A549 (cell line): ENCODE measurements at regions not wholly inside any gene's neighbourhood (a gene's known extent, or its start where the extent isn't known, plus 50 kb on each side); places are given as distances from the start of the nearest gene placed in this dataset.
"Not testable (repeated sequence)": the region's sequence is repeated elsewhere in the genome, so short reads cannot be mapped to it uniquely, and the experiment has no call there.

Source experiments
- ATAC-seq, 2 experiments: fragments of 200-7000 bp in 1 of 2; fragments of >200 bp in 1 of 2; cut with Nextera tagmentation in 1 of 2; cut with Tn5 transposase in 1 of 2; 3 replicates each; pipeline versions ENCODE4 v1.8.0 to v1.9.1; 2018 to 2020; ENCODE audit warnings: mild to moderate bottlenecking in 1 of 2, moderate library complexity in 1 of 2
- CTCF ChIA-PET: fragments of 300-600 bp; sonication (Branson Sonifier 250); formaldehyde crosslinking; extraction: SDS; loops from one replicate; lab custom pipeline; 2021; ENCODE audit warnings: antibody characterized with exemption, inconsistent platforms; lab: Yijun Ruan, JAX
- POLR2A ChIA-PET: fragments of 350-600 bp; formaldehyde crosslinking; extraction: SDS; loops from one replicate; lab custom pipeline; 2021; ENCODE audit warnings: antibody characterized with exemption, inconsistent platforms; lab: Yijun Ruan, JAX
- DNase-seq, 2 experiments: peaks; one replicate each; pipeline versions ENCODE4 v3.0.0 to v3.0.0-alpha.2; 2011 to 2016; ENCODE audit warnings: low read depth in 1 of 2, low spot score in 1 of 2
- FAIRE-seq: peaks from 2 replicates; lab custom pipeline; 2011; peaks lifted over from hg19 to GRCh38; lab: Jason Lieb, UNC
- H3K27ac ChIP-seq, 2 experiments: fragments of >200 bp; sonication (Bioruptor Twin); formaldehyde crosslinking; 3 replicates each; pipeline ENCODE4 v1.5.1; 2016 to 2017
- H3K4me1 ChIP-seq: fragments of >200 bp; sonication (Bioruptor Twin); formaldehyde crosslinking; 3 replicates; pipeline ENCODE4 v1.6.1; 2016
- H3K4me2 ChIP-seq: fragments of >200 bp; sonication (Bioruptor Twin); formaldehyde crosslinking; 3 replicates; pipeline ENCODE4 v1.6.1; 2016
- H3K4me3 ChIP-seq: fragments of >200 bp; sonication (Bioruptor Twin); formaldehyde crosslinking; 3 replicates; pipeline ENCODE4 v1.5.1; 2016
- H3K9me3 ChIP-seq: fragments of >200 bp; sonication (Bioruptor Twin); formaldehyde crosslinking; 3 replicates; pipeline ENCODE4 v1.6.1; 2016
- BHLHE40 ChIP-seq: IDR thresholded peaks from 2 replicates; pipeline ENCODE4 v1.6.1; 2012; ENCODE audit warnings: low read depth, low read length, inconsistent platforms
- CBX2 ChIP-seq: fragments of 200-600 bp; sonication (generic); IDR thresholded peaks from 2 replicates; pipeline ENCODE4 v1.6.1; 2016; ENCODE audit warnings: low read depth, mild to moderate bottlenecking, borderline replicate concordance
- CHD4 ChIP-seq: fragments of 200-600 bp; sonication (generic); IDR thresholded peaks from 2 replicates; pipeline ENCODE4 v1.6.1; 2016; ENCODE audit warnings: antibody characterized with exemption, mild to moderate bottlenecking, borderline replicate concordance
- CTCF ChIP-seq: fragments of >200 bp; sonication (Bioruptor Twin); formaldehyde crosslinking; IDR thresholded peaks from 3 replicates; pipeline ENCODE4 v1.5.1; 2016
- EHF ChIP-seq: fragments of 250-450 bp; sonication (Bioruptor Pico); IDR thresholded peaks from 2 replicates; pipeline ENCODE4 v1.5.0; 2020; ENCODE audit warnings: mild to moderate bottlenecking
- ELK1 ChIP-seq: fragments of 150-350 bp; IDR thresholded peaks from 2 replicates; pipeline ENCODE4 v1.6.1; 2014; ENCODE audit warnings: low read depth, mild to moderate bottlenecking, low read length
- ESRRA ChIP-seq: fragments of 150-350 bp; IDR thresholded peaks from 2 replicates; pipeline ENCODE4 v1.6.1; 2014; ENCODE audit warnings: mild to moderate bottlenecking, low read length, borderline replicate concordance
- GATA3 ChIP-seq: IDR thresholded peaks from 2 replicates; pipeline ENCODE4 v1.6.1; 2012; ENCODE audit warnings: borderline replicate concordance
- KDM5A ChIP-seq: fragments of 200-600 bp; sonication (generic); IDR thresholded peaks from 2 replicates; pipeline ENCODE4 v1.6.1; 2016; ENCODE audit warnings: antibody characterized with exemption, mild to moderate bottlenecking
- MAFK ChIP-seq: fragments of 450-650 bp; IDR thresholded peaks from 2 replicates; pipeline ENCODE4 v1.6.1; 2014; ENCODE audit not compliant: partially characterized antibody
- MAX ChIP-seq: IDR thresholded peaks from 2 replicates; pipeline ENCODE4 v1.6.1; 2012
- NFE2L2 ChIP-seq: fragments of 150-350 bp; conservative IDR thresholded peaks from 2 replicates; pipeline ENCODE4 v1.6.1; 2014; ENCODE audit warnings: low read length
- NR3C1 ChIP-seq: fragments of >200 bp; sonication (Bioruptor Twin); formaldehyde crosslinking; IDR thresholded peaks from 3 replicates; pipeline ENCODE4 v1.6.1; 2017
- PBX3 ChIP-seq: IDR thresholded peaks from 2 replicates; pipeline ENCODE4 v1.6.1; 2012
- POLR2A ChIP-seq: IDR thresholded peaks from 2 replicates; pipeline ENCODE4 v1.6.1; 2012; ENCODE audit warnings: mild to moderate bottlenecking, low read length
- POLR2AphosphoS2 ChIP-seq: conservative IDR thresholded peaks from 2 replicates; pipeline ENCODE4 v1.6.1; 2012; ENCODE audit warnings: low read length, improper control_type of control experiment, inconsistent platforms
- RAD21 ChIP-seq, 2 experiments: fragments of >200 bp in 1 of 2; sonication (Bioruptor Twin) in 1 of 2; formaldehyde crosslinking in 1 of 2; IDR thresholded peaks in 1 of 2; conservative IDR thresholded peaks in 1 of 2; 2 replicates in 1 of 2; 3 replicates in 1 of 2; pipeline ENCODE4 v1.6.1; 2012 to 2018; ENCODE audit warnings: inconsistent platforms in 1 of 2
- RARB ChIP-seq: fragments of 250-450 bp; sonication (Bioruptor Pico); IDR thresholded peaks from 2 replicates; pipeline ENCODE4 v1.8.0; 2021; ENCODE audit warnings: mild to moderate bottlenecking, moderate library complexity
- RCOR1 ChIP-seq: fragments of 150-350 bp; IDR thresholded peaks from 2 replicates; pipeline ENCODE4 v1.6.1; 2014; ENCODE audit warnings: antibody characterized with exemption, low read length, low read depth
- REST ChIP-seq: fragments of 200-600 bp; sonication (generic); IDR thresholded peaks from 2 replicates; pipeline ENCODE4 v1.6.1; 2016; ENCODE audit warnings: antibody characterized with exemption, mild to moderate bottlenecking, moderate library complexity
- RFX5 ChIP-seq: fragments of 450-650 bp; IDR thresholded peaks from 2 replicates; pipeline ENCODE4 v1.7.1; 2014; ENCODE audit warnings: antibody characterized with exemption, mild to moderate bottlenecking, moderate library complexity
- SREBF2 ChIP-seq: fragments of 450-650 bp; IDR thresholded peaks from 2 replicates; pipeline ENCODE4 v1.6.1; 2014; ENCODE audit warnings: mild to moderate bottlenecking, moderate library complexity
- ZC3H11A ChIP-seq: fragments of 450-650 bp; IDR thresholded peaks from 2 replicates; pipeline ENCODE4 v1.6.1; 2014; ENCODE audit warnings: antibody characterized with exemption, mild to moderate bottlenecking
- ZNF302 ChIP-seq: fragments of 250-450 bp; sonication (Bioruptor Pico); IDR thresholded peaks from 2 replicates; pipeline ENCODE4 v1.9.0; 2021; ENCODE audit warnings: inconsistent platforms, mild to moderate bottlenecking, moderate library complexity
- ZSCAN20 ChIP-seq: fragments of 250-450 bp; sonication (Bioruptor Pico); IDR thresholded peaks from 2 replicates; pipeline ENCODE4 v1.8.0; 2022; ENCODE audit warnings: mild to moderate bottlenecking, moderate library complexity
- WGBS: methylation state at CpG from one replicate; pipeline ENCODE4 v1.1.6; 2017; ENCODE audit errors: missing lambda C conversion rate; 5-methylcytosine and 5-hydroxymethylcytosine counted together

GRCh38 chr4:91729851-91730250, 573.9 kb upstream of the GRID2 start:
- 43% methylated on average over 2 of the region's 2 CpGs for WGBS
- ATAC-seq (no peak), DNase-seq (no peak), FAIRE-seq (no peak)
- no peak overlapping the region for H3K4me2 ChIP-seq
- no peak overlapping the region for H3K4me3 ChIP-seq
- POLR2A ChIA-PET: no interaction called here
- no peaks in the 10 kb centered on the region for H3K4me1 ChIP-seq
- no peak overlapping the region for H3K27ac ChIP-seq
- no peaks in the 10 kb centered on the region for H3K9me3 ChIP-seq
- TF ChIP-seq ESRRA (no peak), BHLHE40 (no peak), POLR2AphosphoS2 (no peak), MAFK (no peak), POLR2A (no peak), GATA3 (no peak), NR3C1 (no peak), ELK1 (no peak), CHD4 (no peak)
- TF ChIP-seq, all 56 proteins: peak for 0
- CTCF ChIA-PET: no interaction called here

GRCh38 chr4:91734682-91735081, 569.1 kb upstream of the GRID2 start:
- no peak overlapping the region for H3K4me3 ChIP-seq
- no peak for ATAC-seq
- H3K27ac ChIP-seq: no peak overlapping the region
- no peak for DNase-seq
- no peak overlapping the region for H3K4me2 ChIP-seq
- no peaks in the 10 kb centered on the region for H3K4me1 ChIP-seq
- WGBS: 8% methylated on average over 1 of the region's 1 CpG
- CTCF ChIA-PET: no interaction called here
- POLR2A ChIA-PET: no interaction called here
- no peak for FAIRE-seq
- TF ChIP-seq PBX3: no peak
- TF ChIP-seq RCOR1: no peak
- no peak for TF ChIP-seq SREBF2
- TF ChIP-seq RARB (CRISPR knock-in tag): no peak
- TF ChIP-seq BHLHE40: no peak
- TF ChIP-seq ZC3H11A: no peak
- H3K9me3 ChIP-seq: no peaks in the 10 kb centered on the region

GRCh38 chr4:91738831-91739230, 564.9 kb upstream of the GRID2 start:
- FAIRE-seq, CTCF ChIA-PET, POLR2A ChIA-PET, DNase-seq, H3K4me2 ChIP-seq, ATAC-seq, H3K4me3 ChIP-seq, H3K9me3 ChIP-seq, H3K27ac ChIP-seq, H3K4me1 ChIP-seq: not testable (repeated sequence)

- Histone ChIP-seq H3K4me1 (no peaks in the 10 kb centered on the region), H3K4me3 (no peak overlapping the region), H3K27ac (no peak overlapping the region), H3K4me2 (no peak overlapping the region), H3K9me3 (no peaks in the 10 kb centered on the region)
- no peak for FAIRE-seq
- CTCF ChIA-PET: no interaction called here
- POLR2A ChIA-PET: no interaction called here
- ATAC-seq: no peak
- DNase-seq: no peak
- WGBS: 17% methylated on average over 3 of the region's 3 CpGs
- TF ChIP-seq RFX5 (no peak), RAD21 (conservative IDR thresholded peaks at IDR 0.05 in 1 of 2, IDR thresholded peaks at IDR 0.05 in 1 of 2) (no peak), ZNF302 (CRISPR knock-in tag) (no peak), ESRRA (no peak), GATA3 (no peak), MAFK (no peak), MAX (no peak), CTCF (no peak), NFE2L2 (no peak), ZSCAN20 (CRISPR knock-in tag) (no peak), EHF (CRISPR knock-in tag) (no peak), REST (no peak), KDM5A (no peak), SREBF2 (no peak), CBX2 (no peak)
These were observed 557.2 kb upstream of the GRID2 start for GRCh38 chr4:91746551-91746950.
